ENCODE measurements at regions not wholly inside any gene's neighbourhood (a gene's known extent, or its start where the extent isn't known, plus 50 kb on each side); places are given as distances from the start of the nearest gene placed in this dataset.

- POLR2A ChIA-PET: no interaction called here
Measured at GRCh38 chr4:78671903-78672815, 104.0 kb upstream of the BMP2K start.

DNA sequence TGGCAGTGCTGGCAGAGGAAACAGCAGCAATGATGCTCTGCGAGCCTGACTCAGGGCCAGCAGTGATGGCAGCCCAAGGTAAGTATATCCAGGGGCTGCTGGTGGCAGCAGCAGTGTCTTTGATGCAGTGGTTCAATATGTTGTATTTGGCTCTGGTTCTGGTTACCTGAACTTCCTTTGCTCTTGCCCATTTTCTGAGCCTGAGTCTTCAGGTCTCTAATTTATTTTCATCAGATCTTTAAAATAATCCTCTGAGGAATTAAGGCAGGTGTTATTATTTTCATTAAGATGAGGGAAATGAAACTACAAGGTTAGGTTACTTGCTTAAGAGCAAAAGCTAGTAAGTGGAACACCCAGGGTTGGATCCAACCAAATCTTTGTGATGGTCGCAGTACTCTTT, 102.8 kb upstream of the BMP2K start:
- TF ChIP-seq ZFP41 (tag by site-specific recombination; IDR thresholded peaks at IDR 0.05; ENCODE audit: borderline replicate concordance): no peak
- TF ChIP-seq, protein P1, sequence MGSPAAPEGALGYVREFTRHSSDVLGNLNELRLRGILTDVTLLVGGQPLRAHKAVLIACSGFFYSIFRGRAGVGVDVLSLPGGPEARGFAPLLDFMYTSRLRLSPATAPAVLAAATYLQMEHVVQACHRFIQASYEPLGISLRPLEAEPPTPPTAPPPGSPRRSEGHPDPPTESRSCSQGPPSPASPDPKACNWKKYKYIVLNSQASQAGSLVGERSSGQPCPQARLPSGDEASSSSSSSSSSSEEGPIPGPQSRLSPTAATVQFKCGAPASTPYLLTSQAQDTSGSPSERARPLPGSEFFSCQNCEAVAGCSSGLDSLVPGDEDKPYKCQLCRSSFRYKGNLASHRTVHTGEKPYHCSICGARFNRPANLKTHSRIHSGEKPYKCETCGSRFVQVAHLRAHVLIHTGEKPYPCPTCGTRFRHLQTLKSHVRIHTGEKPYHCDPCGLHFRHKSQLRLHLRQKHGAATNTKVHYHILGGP (tag by site-specific recombination; IDR thresholded peaks at IDR 0.05): no peak
- TF ChIP-seq, protein P2, sequence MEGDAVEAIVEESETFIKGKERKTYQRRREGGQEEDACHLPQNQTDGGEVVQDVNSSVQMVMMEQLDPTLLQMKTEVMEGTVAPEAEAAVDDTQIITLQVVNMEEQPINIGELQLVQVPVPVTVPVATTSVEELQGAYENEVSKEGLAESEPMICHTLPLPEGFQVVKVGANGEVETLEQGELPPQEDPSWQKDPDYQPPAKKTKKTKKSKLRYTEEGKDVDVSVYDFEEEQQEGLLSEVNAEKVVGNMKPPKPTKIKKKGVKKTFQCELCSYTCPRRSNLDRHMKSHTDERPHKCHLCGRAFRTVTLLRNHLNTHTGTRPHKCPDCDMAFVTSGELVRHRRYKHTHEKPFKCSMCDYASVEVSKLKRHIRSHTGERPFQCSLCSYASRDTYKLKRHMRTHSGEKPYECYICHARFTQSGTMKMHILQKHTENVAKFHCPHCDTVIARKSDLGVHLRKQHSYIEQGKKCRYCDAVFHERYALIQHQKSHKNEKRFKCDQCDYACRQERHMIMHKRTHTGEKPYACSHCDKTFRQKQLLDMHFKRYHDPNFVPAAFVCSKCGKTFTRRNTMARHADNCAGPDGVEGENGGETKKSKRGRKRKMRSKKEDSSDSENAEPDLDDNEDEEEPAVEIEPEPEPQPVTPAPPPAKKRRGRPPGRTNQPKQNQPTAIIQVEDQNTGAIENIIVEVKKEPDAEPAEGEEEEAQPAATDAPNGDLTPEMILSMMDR (tag by site-specific recombination; IDR thresholded peaks at IDR 0.05): no peak
- no peak for TF ChIP-seq ZNF19 (tag by site-specific recombination; IDR thresholded peaks at IDR 0.05; ENCODE audit: low read depth)
- H3K4me1 ChIP-seq (ENCODE audit: control insufficient read depth, insufficient read depth, low read length): no peaks in the 10 kb centered on the region
- POLR2A ChIA-PET: no interaction called here
- no peak overlapping the region for H3K4me3 ChIP-seq (ENCODE audit: low read depth, low read length)
- CTCF ChIA-PET: interaction anchor here (0.9 kb wide), 1 partner anchor 12 kb away, joined by 5 read pairs; no protein-coding TSS in a partner anchor
- H3K27ac ChIP-seq (ENCODE audit: extremely low read depth, low read depth, low read length): no peak overlapping the region
- no peaks in the 10 kb centered on the region for H3K9me3 ChIP-seq (ENCODE audit: control insufficient read depth, insufficient read depth, low read depth, low read length)
- H3K36me3 ChIP-seq (ENCODE audit: control insufficient read depth in 2 of 2, insufficient read depth in 1 of 2, low read length in 2 of 2): no peaks in the 10 kb centered on the region

More at GRCh38 chr4:78671903-78672815, 104.0 kb upstream of the BMP2K start:
- no peak overlapping the region for H3K4me3 ChIP-seq (ENCODE audit: low read depth, low read length)
- CTCF ChIA-PET: interaction anchor here (0.7 to 0.8 kb wide), 2 partner anchors 8 to 443 kb away, joined by 3 read pairs; no protein-coding TSS in a partner anchor
- H3K4me1 ChIP-seq (ENCODE audit: control insufficient read depth, insufficient read depth, low read length): no peaks in the 10 kb centered on the region
- H3K9me3 ChIP-seq (ENCODE audit: control insufficient read depth, insufficient read depth, low read depth, low read length): no peaks in the 10 kb centered on the region
- no peak for TF ChIP-seq ZNF280D (tag by site-specific recombination; IDR thresholded peaks at IDR 0.05)
- TF ChIP-seq, protein P3, sequence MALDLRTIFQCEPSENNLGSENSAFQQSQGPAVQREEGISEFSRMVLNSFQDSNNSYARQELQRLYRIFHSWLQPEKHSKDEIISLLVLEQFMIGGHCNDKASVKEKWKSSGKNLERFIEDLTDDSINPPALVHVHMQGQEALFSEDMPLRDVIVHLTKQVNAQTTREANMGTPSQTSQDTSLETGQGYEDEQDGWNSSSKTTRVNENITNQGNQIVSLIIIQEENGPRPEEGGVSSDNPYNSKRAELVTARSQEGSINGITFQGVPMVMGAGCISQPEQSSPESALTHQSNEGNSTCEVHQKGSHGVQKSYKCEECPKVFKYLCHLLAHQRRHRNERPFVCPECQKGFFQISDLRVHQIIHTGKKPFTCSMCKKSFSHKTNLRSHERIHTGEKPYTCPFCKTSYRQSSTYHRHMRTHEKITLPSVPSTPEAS (tag by site-specific recombination; IDR thresholded peaks at IDR 0.05): no peak
- TF ChIP-seq ZNF658 (tag by site-specific recombination; IDR thresholded peaks at IDR 0.05): no peak
- TF ChIP-seq SALL2 (tag by site-specific recombination; IDR thresholded peaks at IDR 0.05; ENCODE audit: borderline replicate concordance): no peak
- TF ChIP-seq YY1 (tag by site-specific recombination; IDR thresholded peaks at IDR 0.05): no peak
- TF ChIP-seq SP7 (tag by site-specific recombination; IDR thresholded peaks at IDR 0.05): no peak
- no peak for TF ChIP-seq ZNF132 (tag by site-specific recombination; IDR thresholded peaks at IDR 0.05; ENCODE audit: borderline replicate concordance)
- no peak for TF ChIP-seq KLF7 (tag by site-specific recombination; IDR thresholded peaks at IDR 0.05; ENCODE audit: borderline replicate concordance)
- TF ChIP-seq KLF17 (tag by site-specific recombination; IDR thresholded peaks at IDR 0.05): no peak
- no peak for TF ChIP-seq ZNF391 (tag by site-specific recombination; IDR thresholded peaks at IDR 0.05; ENCODE audit: borderline replicate concordance, low read depth)
- TF ChIP-seq ZNF274 (IDR thresholded peaks at IDR 0.05; ENCODE audit: low read length): no peak
- TF ChIP-seq ZNF274 (tag by site-specific recombination; IDR thresholded peaks at IDR 0.05; ENCODE audit: borderline replicate concordance): no peak
- TF ChIP-seq ZNF423 (tag by site-specific recombination; IDR thresholded peaks at IDR 0.05): no peak
- TF ChIP-seq, protein P4, sequence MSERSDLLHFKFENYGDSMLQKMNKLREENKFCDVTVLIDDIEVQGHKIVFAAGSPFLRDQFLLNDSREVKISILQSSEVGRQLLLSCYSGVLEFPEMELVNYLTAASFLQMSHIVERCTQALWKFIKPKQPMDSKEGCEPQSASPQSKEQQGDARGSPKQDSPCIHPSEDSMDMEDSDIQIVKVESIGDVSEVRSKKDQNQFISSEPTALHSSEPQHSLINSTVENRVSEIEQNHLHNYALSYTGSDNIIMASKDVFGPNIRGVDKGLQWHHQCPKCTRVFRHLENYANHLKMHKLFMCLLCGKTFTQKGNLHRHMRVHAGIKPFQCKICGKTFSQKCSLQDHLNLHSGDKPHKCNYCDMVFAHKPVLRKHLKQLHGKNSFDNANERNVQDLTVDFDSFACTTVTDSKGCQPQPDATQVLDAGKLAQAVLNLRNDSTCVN (tag by site-specific recombination; optimal IDR thresholded peaks at IDR 0.05): no peak
- no peak for TF ChIP-seq ZNF366 (tag by site-specific recombination; conservative IDR thresholded peaks at IDR 0.05)
- H3K27ac ChIP-seq (ENCODE audit: extremely low read depth, low read depth, low read length): no peak overlapping the region
- H3K36me3 ChIP-seq (ENCODE audit: control insufficient read depth in 2 of 2, insufficient read depth in 1 of 2, low read length in 2 of 2): no peaks in the 10 kb centered on the region
